ENCODE measurements at regions not wholly inside any gene's neighbourhood (a gene's known extent, or its start where the extent isn't known, plus 50 kb on each side); places are given as distances from the start of the nearest gene placed in this dataset.

GRCh38 chr4:18389115-18389514, 367.6 kb upstream of the LCORL start:
- Mint-ChIP-seq H3K27ac (ENCODE audit: unreplicated experiment) (no peak overlapping the region), H3K27me3 (ENCODE audit: unreplicated experiment) (no peaks in the 10 kb centered on the region), H3K4me3 (ENCODE audit: unreplicated experiment) (no peak overlapping the region), H3K4me1 (ENCODE audit: unreplicated experiment) (no peaks in the 10 kb centered on the region), H3K9me3 (ENCODE audit: unreplicated experiment) (no peaks in the 10 kb centered on the region), H3K36me3 (ENCODE audit: low read depth, unreplicated experiment) (no peaks in the 10 kb centered on the region)
- TF ChIP-seq CTCF (IDR thresholded peaks at IDR 0.05; ENCODE audit: unreplicated experiment): no peak
- no peak for DNase-seq (ENCODE audit: low spot score)

- Mint-ChIP-seq H3K4me1 (ENCODE audit: unreplicated experiment) (no peaks in the 10 kb centered on the region), H3K36me3 (ENCODE audit: low read depth, unreplicated experiment) (no peaks in the 10 kb centered on the region), H3K9me3 (ENCODE audit: unreplicated experiment) (no peaks in the 10 kb centered on the region), H3K27ac (ENCODE audit: unreplicated experiment) (no peak overlapping the region), H3K27me3 (ENCODE audit: unreplicated experiment) (no peaks in the 10 kb centered on the region), H3K4me3 (ENCODE audit: unreplicated experiment) (no peak overlapping the region)
- TF ChIP-seq CTCF (IDR thresholded peaks at IDR 0.05; ENCODE audit: unreplicated experiment): no peak
- DNase-seq (ENCODE audit: low spot score): no peak
These were observed 366.5 kb upstream of the LCORL start for GRCh38 chr4:18388039-18388438.

- H3K36me3 Mint-ChIP-seq (ENCODE audit: low read depth, unreplicated experiment): no peaks in the 10 kb centered on the region
- H3K27ac Mint-ChIP-seq (ENCODE audit: unreplicated experiment): no peak overlapping the region
- no peaks in the 10 kb centered on the region for H3K9me3 Mint-ChIP-seq (ENCODE audit: unreplicated experiment)
- DNase-seq (ENCODE audit: low spot score): no peak
- H3K4me1 Mint-ChIP-seq (ENCODE audit: unreplicated experiment): no peaks in the 10 kb centered on the region
- peaks cover 1% of the 10 kb centered on the region for H3K27me3 Mint-ChIP-seq (ENCODE audit: unreplicated experiment)
- no peak overlapping the region for H3K4me3 Mint-ChIP-seq (ENCODE audit: unreplicated experiment)
- no peak for TF ChIP-seq CTCF (IDR thresholded peaks at IDR 0.05; ENCODE audit: unreplicated experiment)
These were observed 359.6 kb upstream of the LCORL start for GRCh38 chr4:18381186-18381585.

- Mint-ChIP-seq H3K27me3 (ENCODE audit: unreplicated experiment) (no peaks in the 10 kb centered on the region), H3K36me3 (ENCODE audit: low read depth, unreplicated experiment) (no peaks in the 10 kb centered on the region), H3K27ac (ENCODE audit: unreplicated experiment) (no peak overlapping the region), H3K4me3 (ENCODE audit: unreplicated experiment) (no peak overlapping the region), H3K4me1 (ENCODE audit: unreplicated experiment) (peaks cover 5% of the 10 kb centered on the region), H3K9me3 (ENCODE audit: unreplicated experiment) (no peaks in the 10 kb centered on the region)
- TF ChIP-seq CTCF (IDR thresholded peaks at IDR 0.05; ENCODE audit: unreplicated experiment): no peak
- no peak for DNase-seq (ENCODE audit: low spot score)
These were observed 348.0 kb upstream of the LCORL start for GRCh38 chr4:18369561-18369960.

- H3K36me3 Mint-ChIP-seq (ENCODE audit: low read depth, unreplicated experiment): no peaks in the 10 kb centered on the region
- no peak overlapping the region for H3K4me3 Mint-ChIP-seq (ENCODE audit: unreplicated experiment)
- peak; percentile 52 for TF ChIP-seq CTCF (IDR thresholded peaks at IDR 0.05; ENCODE audit: unreplicated experiment)
- no peak for DNase-seq (ENCODE audit: low spot score)
- H3K4me1 Mint-ChIP-seq (ENCODE audit: unreplicated experiment): peaks cover 5% of the 10 kb centered on the region
- H3K27me3 Mint-ChIP-seq (ENCODE audit: unreplicated experiment): no peaks in the 10 kb centered on the region
- H3K27ac Mint-ChIP-seq (ENCODE audit: unreplicated experiment): no peak overlapping the region
- H3K9me3 Mint-ChIP-seq (ENCODE audit: unreplicated experiment): no peaks in the 10 kb centered on the region
These were observed 345.3 kb upstream of the LCORL start for GRCh38 chr4:18366892-18367291.

Measured in endothelial cell (in vitro differentiated cells).